ENCODE measurements at regions not wholly inside any gene's neighbourhood (a gene's known extent, or its start where the extent isn't known, plus 50 kb on each side); places are given as distances from the start of the nearest gene placed in this dataset.

DNA sequence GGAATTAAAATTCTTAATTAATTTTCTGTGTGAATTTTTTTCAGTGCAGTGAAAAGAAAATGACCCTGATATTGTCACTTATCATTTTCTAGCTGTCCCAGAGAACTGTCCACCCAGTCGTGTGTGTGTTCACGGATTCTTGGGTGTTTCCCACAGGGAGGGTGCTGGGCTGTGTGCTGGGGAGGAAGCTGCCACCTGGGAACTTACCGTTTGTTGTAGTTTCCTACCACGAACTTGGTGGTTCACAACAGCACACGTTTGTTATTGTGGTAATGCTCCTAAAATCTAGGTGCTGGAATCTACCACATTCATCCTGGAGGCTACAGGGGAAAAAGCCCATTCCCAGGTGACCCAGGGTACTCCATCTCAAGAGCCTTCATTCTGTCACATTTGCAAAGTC is 276.1 kb downstream of the GLRX3 start:
- H3K4me1 ChIP-seq (ENCODE audit: control insufficient read depth, insufficient read depth, low read length) = no peaks in the 10 kb centered on the region
- H3K27ac ChIP-seq (ENCODE audit: low read length) = no peak overlapping the region
- no peak overlapping the region for H3K4me3 ChIP-seq (ENCODE audit: low read length)
- DNase-seq = no peak
- no peaks in the 10 kb centered on the region for H3K27me3 ChIP-seq (ENCODE audit: control insufficient read depth, insufficient read depth, low read length)
- H3K9me3 ChIP-seq (ENCODE audit: control insufficient read depth, low read depth, low read length) = no peaks in the 10 kb centered on the region
- H3K36me3 ChIP-seq (ENCODE audit: control insufficient read depth, insufficient read depth, low read length) = no peaks in the 10 kb centered on the region
- WGBS (ENCODE audit: insufficient coverage, low lambda C conversion rate) = no CpG with 5 or more reads among the region's 5 CpGs

DNA sequence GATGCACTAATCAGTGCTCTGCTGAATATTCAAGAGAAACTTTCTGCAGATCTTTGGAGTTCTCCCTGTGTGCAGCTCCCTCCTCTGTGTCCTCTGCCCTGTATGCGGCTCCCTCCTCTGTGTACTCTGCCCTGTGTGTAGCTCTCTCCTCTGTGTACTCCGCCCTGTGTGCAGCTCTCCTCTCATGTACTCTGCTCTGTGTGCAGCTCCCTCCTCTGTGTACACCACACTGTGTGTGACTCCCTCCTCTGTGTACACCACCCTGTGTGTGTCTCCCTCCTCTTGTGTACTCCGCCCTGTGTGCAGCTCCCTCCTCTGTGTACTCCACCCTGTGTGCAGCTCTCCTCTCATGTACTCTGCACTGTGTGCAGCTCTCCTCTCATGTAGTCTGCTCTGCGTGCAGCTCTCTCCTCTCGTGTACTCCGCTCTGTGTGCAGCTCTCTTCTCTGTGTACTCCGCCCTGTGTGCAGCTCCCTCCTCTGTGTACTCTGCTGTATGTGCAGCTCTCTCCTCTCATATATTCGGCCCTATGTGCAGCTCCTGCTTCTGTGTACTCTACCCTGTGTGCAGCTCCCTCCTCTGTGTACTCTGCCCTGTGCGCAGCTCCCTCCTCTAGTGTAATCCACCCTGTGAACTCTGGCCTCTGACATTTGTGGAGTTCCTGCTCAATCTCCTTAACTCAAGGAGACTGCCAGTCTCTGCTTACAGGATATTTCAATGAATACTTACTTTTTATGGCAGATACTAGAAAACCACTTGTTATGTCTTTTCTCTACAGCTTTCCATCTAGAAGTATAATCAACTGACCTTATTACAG is 280.4 kb downstream of the GLRX3 start:
- H3K27ac ChIP-seq (ENCODE audit: low read length) = no peak overlapping the region

GRCh38 chr10:130418731-130419130 is 282.5 kb downstream of the GLRX3 start:
- H3K27me3 ChIP-seq (ENCODE audit: control insufficient read depth, insufficient read depth, low read length) = no peaks in the 10 kb centered on the region
- no peak for DNase-seq
- no peaks in the 10 kb centered on the region for H3K9me3 ChIP-seq (ENCODE audit: control insufficient read depth, low read depth, low read length)
- H3K27ac ChIP-seq (ENCODE audit: low read length) = no peak overlapping the region
- no peaks in the 10 kb centered on the region for H3K36me3 ChIP-seq (ENCODE audit: control insufficient read depth, insufficient read depth, low read length)
- no peaks in the 10 kb centered on the region for H3K4me1 ChIP-seq (ENCODE audit: control insufficient read depth, insufficient read depth, low read length)
- H3K4me3 ChIP-seq (ENCODE audit: low read length) = no peak overlapping the region
- WGBS (ENCODE audit: insufficient coverage, low lambda C conversion rate) = 100% methylated on average over 1 of the region's 10 CpGs

More for the DNA sequence above, 280.4 kb downstream of the GLRX3 start:
- DNase-seq = peak; percentile 52 to 69
- Histone ChIP-seq H3K4me1 (ENCODE audit: control insufficient read depth, insufficient read depth, low read length) (no peaks in the 10 kb centered on the region), H3K27me3 (ENCODE audit: control insufficient read depth, insufficient read depth, low read length) (no peaks in the 10 kb centered on the region), H3K36me3 (ENCODE audit: control insufficient read depth, insufficient read depth, low read length) (no peaks in the 10 kb centered on the region), H3K4me3 (ENCODE audit: low read length) (no peak overlapping the region), H3K9me3 (ENCODE audit: control insufficient read depth, low read depth, low read length) (no peaks in the 10 kb centered on the region)
- WGBS (ENCODE audit: insufficient coverage, low lambda C conversion rate) = no CpG with 5 or more reads among the region's 9 CpGs

- Histone ChIP-seq H3K4me1 (ENCODE audit: control insufficient read depth, insufficient read depth, low read length) (no peaks in the 10 kb centered on the region), H3K9me3 (ENCODE audit: control insufficient read depth, low read depth, low read length) (no peaks in the 10 kb centered on the region), H3K4me3 (ENCODE audit: low read length) (no peak overlapping the region), H3K36me3 (ENCODE audit: control insufficient read depth, insufficient read depth, low read length) (no peaks in the 10 kb centered on the region), H3K27ac (ENCODE audit: low read length) (no peak overlapping the region), H3K27me3 (ENCODE audit: control insufficient read depth, insufficient read depth, low read length) (no peaks in the 10 kb centered on the region)
- no CpG with 5 or more reads among the region's 9 CpGs for WGBS (ENCODE audit: insufficient coverage, low lambda C conversion rate)
- DNase-seq = no peak
These were observed 285.7 kb downstream of the GLRX3 start for GRCh38 chr10:130421909-130422308.

GRCh38 chr10:130422366-130423324 is 286.5 kb downstream of the GLRX3 start:
- peak in 1 of 2 donors; percentile 9 for DNase-seq
- Histone ChIP-seq H3K36me3 (ENCODE audit: control insufficient read depth, insufficient read depth, low read length) (no peaks in the 10 kb centered on the region), H3K27me3 (ENCODE audit: control insufficient read depth, insufficient read depth, low read length) (no peaks in the 10 kb centered on the region), H3K27ac (ENCODE audit: low read length) (no peak overlapping the region), H3K4me3 (ENCODE audit: low read length) (no peak overlapping the region), H3K4me1 (ENCODE audit: control insufficient read depth, insufficient read depth, low read length) (no peaks in the 10 kb centered on the region), H3K9me3 (ENCODE audit: control insufficient read depth, low read depth, low read length) (no peaks in the 10 kb centered on the region)
- 83% methylated on average over 1 of the region's 12 CpGs for WGBS (ENCODE audit: insufficient coverage, low lambda C conversion rate)

- Histone ChIP-seq H3K27ac (ENCODE audit: low read length) (no peak overlapping the region), H3K36me3 (ENCODE audit: control insufficient read depth, insufficient read depth, low read length) (no peaks in the 10 kb centered on the region), H3K27me3 (ENCODE audit: control insufficient read depth, insufficient read depth, low read length) (no peaks in the 10 kb centered on the region), H3K4me1 (ENCODE audit: control insufficient read depth, insufficient read depth, low read length) (no peaks in the 10 kb centered on the region), H3K9me3 (ENCODE audit: control insufficient read depth, low read depth, low read length) (no peaks in the 10 kb centered on the region), H3K4me3 (ENCODE audit: low read length) (no peak overlapping the region)
- WGBS (ENCODE audit: insufficient coverage, low lambda C conversion rate) = 100% methylated on average over 2 of the region's 21 CpGs
- DNase-seq = no peak
These were observed 287.5 kb downstream of the GLRX3 start for GRCh38 chr10:130423455-130424305.

DNA sequence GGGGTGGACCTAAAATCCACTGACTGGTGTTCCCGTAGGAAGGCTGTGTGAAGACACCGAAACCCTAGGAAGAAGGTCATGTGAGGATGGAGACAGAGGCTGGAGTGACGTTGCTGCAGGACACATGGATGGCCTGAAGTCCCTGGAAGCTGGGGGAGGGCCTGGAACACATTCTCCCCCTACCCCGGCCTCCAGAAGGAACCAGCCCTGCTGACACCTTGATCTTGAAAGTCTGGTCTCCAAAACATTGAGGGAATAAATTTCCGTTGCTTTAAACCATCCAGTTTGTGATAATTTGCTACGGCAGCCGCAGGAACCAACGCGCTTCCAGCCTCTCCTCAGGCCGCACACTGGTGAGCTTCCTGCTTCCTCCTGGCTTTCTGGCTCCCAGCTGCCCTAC is 288.2 kb downstream of the GLRX3 start:
- Histone ChIP-seq H3K27me3 (ENCODE audit: control insufficient read depth, insufficient read depth, low read length) (no peaks in the 10 kb centered on the region), H3K4me3 (ENCODE audit: low read length) (no peak overlapping the region), H3K27ac (ENCODE audit: low read length) (no peak overlapping the region), H3K4me1 (ENCODE audit: control insufficient read depth, insufficient read depth, low read length) (no peaks in the 10 kb centered on the region), H3K9me3 (ENCODE audit: control insufficient read depth, low read depth, low read length) (no peaks in the 10 kb centered on the region), H3K36me3 (ENCODE audit: control insufficient read depth, insufficient read depth, low read length) (no peaks in the 10 kb centered on the region)
- 93% methylated on average over 6 of the region's 10 CpGs for WGBS (ENCODE audit: insufficient coverage, low lambda C conversion rate)
- no peak for DNase-seq

- no peak overlapping the region for H3K4me3 ChIP-seq (ENCODE audit: low read length)
- no peak for DNase-seq
- no peaks in the 10 kb centered on the region for H3K9me3 ChIP-seq (ENCODE audit: control insufficient read depth, low read depth, low read length)
- WGBS (ENCODE audit: insufficient coverage, low lambda C conversion rate) = no CpG with 5 or more reads among the region's 5 CpGs
- no peaks in the 10 kb centered on the region for H3K36me3 ChIP-seq (ENCODE audit: control insufficient read depth, insufficient read depth, low read length)
- H3K4me1 ChIP-seq (ENCODE audit: control insufficient read depth, insufficient read depth, low read length) = no peaks in the 10 kb centered on the region
- H3K27ac ChIP-seq (ENCODE audit: low read length) = no peak overlapping the region
- H3K27me3 ChIP-seq (ENCODE audit: control insufficient read depth, insufficient read depth, low read length) = no peaks in the 10 kb centered on the region
These were observed 289.0 kb downstream of the GLRX3 start for GRCh38 chr10:130425169-130425568.

DNA sequence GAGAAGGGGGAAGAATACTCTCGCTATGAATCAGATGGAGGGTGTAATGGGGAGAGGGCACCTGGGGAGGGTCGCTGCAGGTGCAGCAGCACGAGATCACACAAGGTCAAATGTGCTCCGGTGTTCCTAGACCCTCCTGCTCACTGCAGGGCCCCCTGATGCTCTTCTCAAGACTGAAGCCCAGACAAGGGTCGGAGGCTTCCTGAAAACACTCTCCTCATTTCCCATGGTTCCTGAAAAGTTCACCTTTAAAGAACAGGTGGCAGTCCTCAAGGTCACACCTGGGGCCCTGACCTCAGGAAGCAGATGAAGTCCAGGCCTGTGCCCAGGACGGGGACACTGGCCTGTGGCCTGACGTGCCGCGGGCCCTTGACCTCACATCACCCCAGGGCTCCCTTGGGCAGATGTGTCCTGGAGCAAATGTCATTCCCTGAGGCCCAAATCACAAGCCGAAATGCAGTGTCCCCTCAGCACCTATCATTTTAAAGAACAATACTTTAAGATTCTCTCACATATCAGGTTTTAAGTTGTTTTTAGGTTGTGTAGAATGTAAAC is 289.8 kb downstream of the GLRX3 start:
- Histone ChIP-seq H3K4me1 (ENCODE audit: control insufficient read depth, insufficient read depth, low read length) (no peaks in the 10 kb centered on the region), H3K36me3 (ENCODE audit: control insufficient read depth, insufficient read depth, low read length) (no peaks in the 10 kb centered on the region), H3K27me3 (ENCODE audit: control insufficient read depth, insufficient read depth, low read length) (no peaks in the 10 kb centered on the region), H3K9me3 (ENCODE audit: control insufficient read depth, low read depth, low read length) (no peaks in the 10 kb centered on the region), H3K4me3 (ENCODE audit: low read length) (no peak overlapping the region), H3K27ac (ENCODE audit: low read length) (no peak overlapping the region)
- WGBS (ENCODE audit: insufficient coverage, low lambda C conversion rate) = no CpG with 5 or more reads among the region's 10 CpGs
- no peak for DNase-seq
